ENCODE measurements at regions not wholly inside any gene's neighbourhood (a gene's known extent, or its start where the extent isn't known, plus 50 kb on each side); places are given as distances from the start of the nearest gene placed in this dataset.

GRCh38 chr6:14925699-14926026 is 320.2 kb upstream of the JARID2 start:
- TF ChIP-seq CTCF (IDR thresholded peaks at IDR 0.05; ENCODE audit: extremely low read depth, insufficient read depth, missing control alignments), result no peak
- DNase-seq (ENCODE audit: low spot score), result no peak
- in situ Hi-C loops (cut with MboI; ENCODE audit: low pct_unique_long_range_greater_than_20kb, low sequenced_read_pairs, unreplicated experiment), result no loop called here

- TF ChIP-seq CTCF (IDR thresholded peaks at IDR 0.05; ENCODE audit: extremely low read depth, insufficient read depth, missing control alignments), result no peak
- in situ Hi-C loops (cut with MboI; ENCODE audit: low pct_unique_long_range_greater_than_20kb, low sequenced_read_pairs, unreplicated experiment), result no loop called here
Measured at GRCh38 chr6:14927398-14927797, 318.5 kb upstream of the JARID2 start.

GRCh38 chr6:14929291-14929690 is 316.6 kb upstream of the JARID2 start:
- TF ChIP-seq CTCF (IDR thresholded peaks at IDR 0.05; ENCODE audit: extremely low read depth, insufficient read depth, missing control alignments), result no peak
- in situ Hi-C loops (cut with MboI; ENCODE audit: low pct_unique_long_range_greater_than_20kb, low sequenced_read_pairs, unreplicated experiment), result no loop called here
- DNase-seq (ENCODE audit: low spot score), result no peak

More at GRCh38 chr6:14927398-14927797, 318.5 kb upstream of the JARID2 start:
- no peak for DNase-seq (ENCODE audit: low spot score)

- in situ Hi-C loops (cut with MboI; ENCODE audit: low pct_unique_long_range_greater_than_20kb, low sequenced_read_pairs, unreplicated experiment), result no loop called here
- no peak for DNase-seq (ENCODE audit: low spot score)
- no peak for TF ChIP-seq CTCF (IDR thresholded peaks at IDR 0.05; ENCODE audit: extremely low read depth, insufficient read depth, missing control alignments)
Measured at GRCh38 chr6:14930366-14930989, 315.4 kb upstream of the JARID2 start.

GRCh38 chr6:14932485-14933182 is 313.2 kb upstream of the JARID2 start:
- no peak for TF ChIP-seq CTCF (IDR thresholded peaks at IDR 0.05; ENCODE audit: extremely low read depth, insufficient read depth, missing control alignments)
- in situ Hi-C loops (cut with MboI; ENCODE audit: low pct_unique_long_range_greater_than_20kb, low sequenced_read_pairs, unreplicated experiment), result no loop called here
- DNase-seq (ENCODE audit: low spot score), result no peak

GRCh38 chr6:14933183-14933544 is 312.7 kb upstream of the JARID2 start:
- TF ChIP-seq CTCF (IDR thresholded peaks at IDR 0.05; ENCODE audit: extremely low read depth, insufficient read depth, missing control alignments), result no peak
- in situ Hi-C loops (cut with MboI; ENCODE audit: low pct_unique_long_range_greater_than_20kb, low sequenced_read_pairs, unreplicated experiment), result no loop called here
- DNase-seq (ENCODE audit: low spot score), result no peak

All from GM13977 (cell line).